GM18508 (cell line): ENCODE measurements at regions not wholly inside any gene's neighbourhood (a gene's known extent, or its start where the extent isn't known, plus 50 kb on each side); places are given as distances from the start of the nearest gene placed in this dataset.

Source experiments
- ATAC-seq: cut with Tn5 transposase; IDR thresholded peaks from one replicate; pipeline ENCODE4 v1.9.1; 2021; ENCODE audit warnings: moderate number of reproducible peaks; ENCODE audit not compliant: insufficient read depth, unreplicated experiment

GRCh38 chr6:114550316-114550715 lies 207.5 kb upstream of the HS3ST5 start:
- ATAC-seq, result no peak

- no peak for ATAC-seq
Measured at GRCh38 chr6:114543696-114544095, 200.9 kb upstream of the HS3ST5 start.

- no peak for ATAC-seq
Measured at GRCh38 chr6:114541794-114542193, 199.0 kb upstream of the HS3ST5 start.

DNA sequence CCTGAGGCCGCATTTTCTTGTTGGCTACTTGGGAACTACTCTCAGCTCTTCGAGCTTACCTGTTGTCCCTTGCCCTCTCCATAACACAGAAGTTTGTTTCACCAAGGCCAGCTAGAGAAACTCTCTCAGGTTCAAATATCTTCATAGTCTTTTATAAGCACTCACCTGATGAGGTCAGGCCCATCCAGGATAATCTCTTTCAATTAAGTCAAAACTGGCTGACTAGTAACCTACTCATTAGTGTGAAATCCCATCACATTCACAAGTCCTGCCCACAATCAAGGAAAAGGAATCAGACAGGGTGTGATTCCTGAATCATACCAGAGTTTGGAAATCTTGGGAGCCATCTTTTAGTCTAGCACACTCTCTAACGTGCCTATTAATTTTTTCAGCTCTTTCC lies 195.2 kb upstream of the HS3ST5 start:
- ATAC-seq, result no peak

- ATAC-seq, result no peak
Measured at GRCh38 chr6:114534813-114535212, 192.0 kb upstream of the HS3ST5 start.

- ATAC-seq, result no peak
Measured at GRCh38 chr6:114524081-114524480, 181.3 kb upstream of the HS3ST5 start.

DNA sequence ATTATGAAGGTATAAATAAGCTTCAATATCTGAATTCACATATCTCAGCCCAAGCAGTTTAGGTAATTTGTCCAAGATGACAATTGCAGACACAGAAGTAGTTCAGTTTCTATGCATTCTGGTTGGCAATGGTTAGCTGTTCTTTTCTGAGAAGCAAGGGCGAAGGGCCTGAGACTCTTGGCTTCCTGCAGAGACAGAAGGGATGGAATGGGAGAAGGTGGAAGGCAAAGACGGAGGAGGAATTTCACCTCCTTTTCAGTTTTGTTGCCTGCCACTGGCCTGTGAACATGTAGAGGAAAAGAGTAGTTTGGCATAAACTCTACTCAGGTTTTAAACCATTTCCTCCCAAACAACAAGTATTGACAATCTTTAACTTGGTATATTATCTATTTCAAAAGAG lies 180.7 kb upstream of the HS3ST5 start:
- ATAC-seq, result no peak

- ATAC-seq, result no peak
Measured at GRCh38 chr6:114521926-114522325, 179.1 kb upstream of the HS3ST5 start.

GRCh38 chr6:114520976-114521375 lies 178.2 kb upstream of the HS3ST5 start:
- ATAC-seq, result no peak

- ATAC-seq, result no peak
Measured at GRCh38 chr6:114514170-114514569, 171.3 kb upstream of the HS3ST5 start.

GRCh38 chr6:114471450-114471849 lies 128.6 kb upstream of the HS3ST5 start:
- ATAC-seq, result no peak

GRCh38 chr6:114467931-114468330 lies 125.1 kb upstream of the HS3ST5 start:
- no peak for ATAC-seq

GRCh38 chr6:114465511-114465910 lies 122.7 kb upstream of the HS3ST5 start:
- ATAC-seq, result no peak

DNA sequence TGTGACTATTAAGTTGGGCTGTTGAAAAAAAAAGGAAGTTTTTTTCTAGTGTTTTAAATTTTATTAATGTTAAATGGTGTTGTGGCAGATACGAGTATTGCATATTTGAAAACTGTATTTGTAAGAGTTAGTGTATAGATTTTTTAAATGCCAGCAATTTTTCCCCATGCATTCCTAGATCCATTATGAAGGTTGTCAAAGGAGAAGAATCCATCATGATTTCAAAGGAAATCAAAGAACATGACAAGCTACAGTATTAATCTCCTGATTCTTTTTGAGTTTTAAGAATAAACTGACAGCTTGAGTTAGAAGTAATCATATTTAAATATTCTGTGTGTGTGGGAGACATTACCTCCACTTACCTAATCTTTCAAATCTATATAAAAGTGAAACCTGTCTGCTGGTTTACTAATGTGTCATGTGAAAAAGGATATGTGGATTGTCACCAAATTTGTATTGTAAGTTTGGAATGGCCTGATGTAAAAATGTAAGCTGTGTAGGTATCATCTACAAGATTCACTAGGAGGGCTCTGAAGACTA lies 111.0 kb upstream of the HS3ST5 start:
- no peak for ATAC-seq

DNA sequence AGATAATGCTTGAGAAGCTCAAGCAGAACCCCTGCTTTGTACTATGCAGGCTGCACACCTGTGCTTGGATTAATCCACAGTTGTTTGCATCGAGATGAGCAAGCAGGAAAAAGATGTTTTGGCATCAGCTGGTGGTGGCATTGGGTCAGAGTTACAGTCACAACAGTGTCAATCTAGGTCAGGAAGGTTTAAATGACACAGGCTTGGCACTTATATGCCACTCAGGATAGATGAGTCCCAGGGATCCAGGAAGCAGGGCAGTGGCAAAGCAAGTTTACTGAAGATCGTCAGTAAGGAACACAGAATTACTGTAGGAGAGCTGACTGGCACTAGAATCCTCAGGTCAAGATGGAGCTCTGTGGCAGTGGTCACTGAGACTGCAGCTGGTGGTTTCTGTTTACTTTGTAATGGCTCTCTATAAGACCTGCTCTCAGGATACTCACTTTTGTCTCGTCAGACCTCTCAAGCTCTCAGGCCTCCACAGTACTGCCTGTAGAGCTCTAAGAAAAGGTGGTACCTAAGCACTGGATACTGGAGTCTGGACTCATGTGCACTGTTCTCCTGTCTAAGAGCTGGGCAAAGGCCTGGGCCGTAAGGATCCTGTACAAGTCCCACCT lies 110.1 kb upstream of the HS3ST5 start:
- no peak for ATAC-seq

DNA sequence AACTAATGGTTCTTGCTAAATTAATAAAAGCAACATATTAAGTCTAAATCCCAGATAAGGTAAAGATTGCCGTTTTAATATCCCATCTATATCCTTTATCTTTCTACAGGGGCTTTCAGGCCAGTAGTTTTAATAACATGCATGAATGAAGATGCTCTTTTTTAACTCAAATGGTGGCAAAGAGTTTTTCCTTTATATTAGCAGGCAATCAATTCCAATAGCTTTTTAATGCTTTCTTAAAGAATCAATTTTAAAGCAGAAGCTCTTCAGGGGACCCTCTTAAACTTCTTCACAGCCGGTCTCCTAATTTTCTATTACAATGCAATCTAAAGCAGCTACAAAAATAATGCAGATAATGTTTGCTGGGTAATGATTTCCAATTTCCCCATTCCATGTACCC lies 107.8 kb upstream of the HS3ST5 start:
- ATAC-seq, result no peak

GRCh38 chr6:114449659-114450058 lies 106.8 kb upstream of the HS3ST5 start:
- no peak for ATAC-seq

- no peak for ATAC-seq
Measured at GRCh38 chr6:114446342-114446741, 103.5 kb upstream of the HS3ST5 start.

DNA sequence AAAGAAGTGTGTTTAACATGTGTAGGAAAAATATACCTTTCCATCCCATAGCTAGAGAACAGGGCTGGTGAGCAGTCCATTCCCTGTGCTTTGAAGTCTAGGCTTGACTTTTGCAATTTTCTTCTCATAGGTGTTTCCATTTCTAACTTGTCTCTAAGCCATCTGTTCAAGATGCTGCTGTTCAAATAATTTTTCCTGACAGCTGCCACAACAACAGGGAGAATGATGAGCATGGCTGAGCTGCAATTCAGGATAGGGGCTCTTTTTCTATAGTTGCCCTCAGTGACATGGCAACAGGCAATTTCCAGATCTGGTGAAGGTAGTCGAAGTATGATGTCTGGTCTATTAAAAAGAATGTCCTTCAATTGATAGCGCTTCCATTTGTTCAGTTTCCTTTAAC lies 103.0 kb upstream of the HS3ST5 start:
- ATAC-seq, result no peak

DNA sequence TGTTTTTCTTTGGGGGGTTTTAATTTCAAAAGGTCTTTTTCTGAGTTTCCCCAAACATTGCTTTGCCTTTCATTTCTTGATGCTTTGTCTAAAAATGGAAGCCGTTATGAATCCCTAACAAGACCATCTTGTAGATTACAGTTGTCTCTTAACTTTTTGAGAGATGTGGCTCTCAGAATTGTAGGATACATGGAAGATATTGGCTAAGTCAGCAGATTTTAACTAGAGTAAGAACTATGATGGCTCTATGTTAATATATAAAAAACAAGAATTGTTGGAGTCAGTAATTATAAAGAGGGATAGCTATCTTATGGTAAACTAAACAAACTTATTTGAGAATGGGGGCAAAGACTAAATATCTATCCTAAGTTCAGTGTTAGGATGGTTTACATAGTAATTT lies 96.6 kb upstream of the HS3ST5 start:
- no peak for ATAC-seq

GRCh38 chr6:114437235-114437634 lies 94.4 kb upstream of the HS3ST5 start:
- ATAC-seq, result no peak

DNA sequence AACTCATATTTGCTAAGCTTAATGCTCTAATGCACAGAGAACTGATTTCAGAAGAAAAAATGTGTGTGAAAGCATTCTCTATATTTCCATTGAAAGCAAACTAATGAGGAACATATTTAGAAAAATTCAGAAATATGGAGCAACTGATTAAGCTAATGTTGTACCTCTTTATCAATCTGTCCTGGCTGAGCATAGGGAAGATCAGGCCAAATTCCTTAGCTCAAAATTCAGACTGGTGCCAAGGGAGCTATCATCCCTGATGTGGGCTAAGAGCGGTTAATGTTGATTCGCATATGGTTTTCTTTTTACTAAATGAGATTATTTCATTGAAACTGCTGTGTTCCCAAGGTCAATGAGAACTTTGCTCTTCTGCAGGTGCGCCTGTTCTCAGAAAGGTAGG lies 93.9 kb upstream of the HS3ST5 start:
- no peak for ATAC-seq

- ATAC-seq, result no peak
Measured at GRCh38 chr6:114435985-114436384, 93.2 kb upstream of the HS3ST5 start.
